Stimulated activated CD8-positive, alpha-beta memory T cell treated with anti-CD3 and anti-CD28 coated beads, Interleukin-4, amount 100 ng/mL, for 48 hours (primary cell): ENCODE measurements at regions not wholly inside any gene's neighbourhood (a gene's known extent, or its start where the extent isn't known, plus 50 kb on each side); places are given as distances from the start of the nearest gene placed in this dataset.

Experiments used
- DNase-seq: peaks from one replicate; pipeline ENCODE4 v3.0.0-alpha.2; 2020

GRCh38 chr12:92614001-92614400, 88.8 kb upstream of the PLEKHG7 start:
- no peak for DNase-seq

- no peak for DNase-seq
Measured at GRCh38 chr12:92612611-92613010, 90.2 kb upstream of the PLEKHG7 start.

GRCh38 chr12:92608151-92609091, 94.4 kb upstream of the PLEKHG7 start:
- no peak for DNase-seq

DNA sequence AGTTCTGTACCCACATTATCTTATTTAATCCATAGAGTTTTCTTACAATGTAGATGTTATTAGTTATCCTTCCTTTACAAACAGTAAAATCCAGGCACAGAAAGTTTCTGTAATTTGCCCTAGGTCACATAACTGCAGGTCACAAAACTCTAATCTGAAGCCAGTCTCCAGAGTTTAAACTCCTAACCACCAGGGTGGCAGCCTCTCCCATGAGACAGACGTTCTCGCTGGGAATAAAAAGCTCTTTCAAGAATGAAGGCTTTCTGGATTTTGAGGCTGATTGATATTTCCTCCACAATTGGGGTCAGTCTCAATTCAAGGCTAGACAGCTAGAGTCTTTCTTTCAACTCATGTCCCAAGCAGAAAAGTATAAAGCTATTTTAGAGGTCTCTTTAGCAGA, 95.8 kb upstream of the PLEKHG7 start:
- no peak for DNase-seq

DNA sequence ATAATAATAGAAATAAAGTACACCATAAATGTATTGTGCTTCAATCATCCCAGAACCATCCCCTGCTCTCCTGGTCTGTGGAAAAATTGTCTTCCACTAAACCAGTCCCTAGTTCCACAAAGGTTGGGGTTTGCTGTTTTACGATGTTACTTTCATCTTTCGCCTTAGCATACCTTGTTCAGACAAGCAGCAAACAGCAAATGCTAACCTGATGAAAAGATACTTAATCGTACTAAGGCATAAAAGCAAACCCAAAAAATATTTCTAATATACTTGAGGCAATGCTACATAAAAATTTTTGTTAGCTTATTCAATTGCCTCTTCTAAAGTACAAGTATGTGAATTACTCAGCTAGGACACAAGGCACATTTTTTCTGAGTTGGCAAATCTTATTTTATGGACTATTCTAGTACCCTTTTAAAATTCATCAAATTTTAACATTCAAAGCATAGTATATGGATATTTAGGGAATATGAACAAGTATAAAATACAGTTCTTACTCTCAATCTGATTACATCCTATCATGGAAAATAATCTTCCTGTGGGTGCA, 97.1 kb upstream of the PLEKHG7 start:
- DNase-seq: no peak

- no peak for DNase-seq
Measured at GRCh38 chr12:92604786-92605185, 98.0 kb upstream of the PLEKHG7 start.

DNA sequence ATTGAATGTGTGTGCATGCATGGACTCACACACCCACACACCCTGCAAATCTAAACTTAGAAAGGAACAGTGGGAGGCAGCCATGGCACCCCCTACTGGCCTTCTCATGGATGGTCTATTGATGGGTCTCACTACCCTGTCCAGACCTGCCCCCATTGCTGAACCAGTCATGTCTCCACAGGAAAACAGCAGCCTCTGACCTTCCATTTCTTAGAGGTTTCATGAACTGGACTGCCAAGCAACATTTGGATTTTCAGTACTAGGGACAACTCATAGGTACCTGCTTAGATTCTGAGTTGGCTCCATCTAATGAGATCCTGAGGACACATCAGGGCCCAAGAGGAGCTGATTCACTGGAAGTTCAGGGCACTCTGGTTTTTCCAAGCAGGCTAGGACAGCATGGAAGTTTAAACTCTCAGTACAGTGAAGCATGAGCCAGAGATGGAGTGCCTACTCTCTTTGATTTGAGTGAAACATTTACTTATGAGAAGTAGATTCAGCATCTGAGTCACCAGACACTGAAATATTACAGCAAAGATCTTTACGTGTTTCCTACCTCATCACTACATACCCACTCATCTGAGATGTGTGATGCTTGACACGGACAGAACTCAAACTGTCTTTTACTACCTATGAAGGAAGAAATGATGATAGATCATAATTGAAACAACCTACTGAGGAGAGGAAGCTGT, 98.9 kb upstream of the PLEKHG7 start:
- DNase-seq: peak; percentile 33

GRCh38 chr12:92602930-92603623, 99.7 kb upstream of the PLEKHG7 start:
- no peak for DNase-seq

DNA sequence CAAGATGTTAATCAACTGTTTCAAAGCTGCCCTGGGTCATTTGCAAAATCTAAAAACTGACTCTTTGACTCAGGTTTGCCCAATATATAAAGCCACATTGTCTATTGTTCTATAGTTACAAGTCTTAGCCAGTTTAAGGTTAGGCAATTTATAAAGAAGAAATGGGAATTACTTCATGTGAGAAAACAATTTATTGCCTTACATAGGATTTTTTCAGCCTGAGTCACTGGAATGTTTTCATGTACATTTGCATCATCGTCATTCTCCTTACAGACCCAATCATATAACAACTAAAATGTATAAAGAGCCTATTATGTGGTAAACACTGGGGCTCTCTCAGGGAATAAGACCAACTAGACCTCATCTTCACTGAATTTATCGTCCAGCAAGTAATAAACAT, 100.3 kb upstream of the PLEKHG7 start:
- no peak for DNase-seq

DNA sequence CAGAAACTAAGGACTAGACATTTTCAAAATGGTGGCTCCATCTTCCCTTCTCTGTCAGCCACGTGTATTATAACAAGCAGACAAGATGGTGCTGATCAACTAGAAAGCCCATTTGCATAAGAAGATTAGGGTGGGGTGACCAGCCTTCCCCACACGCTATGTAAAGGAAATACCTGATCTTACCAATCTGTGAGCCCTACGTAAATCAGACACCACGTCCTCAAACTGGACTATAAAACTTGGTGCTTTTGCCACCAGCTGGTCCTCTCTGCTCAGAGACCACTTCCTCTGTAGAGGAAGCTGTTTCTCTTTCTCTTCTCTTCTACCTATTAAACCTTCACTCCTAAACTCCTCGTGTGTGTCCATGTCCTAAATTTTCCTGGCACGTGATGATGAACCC, 101.1 kb upstream of the PLEKHG7 start:
- DNase-seq: no peak

GRCh38 chr12:92601176-92601575, 101.6 kb upstream of the PLEKHG7 start:
- DNase-seq: no peak

- no peak for DNase-seq
Measured at GRCh38 chr12:92600052-92600451, 102.7 kb upstream of the PLEKHG7 start.

GRCh38 chr12:92597997-92598396, 104.8 kb upstream of the PLEKHG7 start:
- no peak for DNase-seq

GRCh38 chr12:92597118-92597517, 105.7 kb upstream of the PLEKHG7 start:
- DNase-seq: no peak

DNA sequence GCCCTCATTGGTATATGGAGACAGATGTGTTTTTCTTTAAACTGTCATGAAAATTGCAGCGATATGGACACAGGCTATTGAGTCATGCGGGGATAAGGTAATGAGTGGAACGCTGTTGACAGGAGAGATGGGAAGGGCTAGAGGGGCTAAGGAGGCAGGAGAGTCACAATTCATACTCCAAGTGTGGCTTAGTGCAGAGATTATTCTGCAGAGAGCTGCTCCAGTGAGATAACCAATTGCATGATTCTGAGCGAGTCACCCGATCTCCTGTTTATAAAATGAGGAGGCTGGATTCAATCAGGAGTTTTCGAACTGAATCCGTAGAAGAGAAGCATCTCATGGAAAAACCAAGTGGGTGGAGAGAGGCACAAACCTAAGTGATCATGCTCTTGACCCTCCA, 106.4 kb upstream of the PLEKHG7 start:
- DNase-seq: no peak

DNA sequence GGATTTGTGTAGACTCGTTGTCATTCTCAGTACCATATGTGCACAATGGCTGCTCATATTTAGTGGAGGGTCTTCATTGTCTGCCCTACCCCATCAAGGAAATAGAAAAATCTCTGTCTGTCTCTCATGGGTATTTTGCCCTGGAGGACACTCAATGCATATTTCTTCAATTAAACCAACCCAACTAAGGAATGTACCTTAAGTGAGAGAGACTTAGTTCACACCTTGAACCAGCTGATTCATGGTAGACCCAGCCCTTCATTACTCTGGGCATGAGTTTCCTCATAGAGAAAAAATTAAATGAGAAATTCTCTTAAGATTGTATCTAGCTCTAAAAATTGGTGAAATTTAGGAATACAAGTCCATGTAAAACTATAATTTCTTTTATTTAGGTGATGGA, 107.1 kb upstream of the PLEKHG7 start:
- DNase-seq: no peak

DNA sequence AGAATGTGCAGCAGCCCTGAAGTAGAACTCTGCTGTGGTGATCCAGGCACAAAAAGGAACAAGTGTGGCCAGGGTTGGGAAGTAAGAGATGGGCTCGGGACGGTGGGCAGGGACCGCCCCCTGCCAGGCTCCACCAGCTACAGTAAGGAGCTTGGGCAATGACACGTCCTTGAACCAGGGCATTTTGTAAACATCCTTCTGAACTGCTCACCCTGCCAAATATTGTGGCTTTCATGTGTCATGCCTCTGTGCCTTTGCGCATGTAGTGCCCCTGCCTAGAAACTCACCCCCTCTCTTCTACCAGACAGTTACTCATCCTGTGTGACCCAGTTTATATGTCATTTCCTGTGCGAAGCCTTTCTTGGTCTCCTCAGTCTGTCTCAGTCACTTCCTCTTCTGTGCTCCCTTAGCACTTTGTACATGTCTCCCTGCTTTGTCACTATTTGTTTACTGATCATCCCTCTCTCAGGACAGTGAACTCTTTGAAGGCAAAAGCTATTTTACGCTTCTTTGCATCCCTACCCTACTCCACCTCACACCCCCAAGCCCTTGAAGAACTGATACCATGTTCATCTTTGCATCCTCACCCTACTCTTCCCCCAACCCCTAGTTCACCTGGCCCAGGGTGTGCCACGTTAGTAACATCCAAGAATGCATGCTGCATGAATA, 108.9 kb upstream of the PLEKHG7 start:
- peak; percentile 77 for DNase-seq

DNA sequence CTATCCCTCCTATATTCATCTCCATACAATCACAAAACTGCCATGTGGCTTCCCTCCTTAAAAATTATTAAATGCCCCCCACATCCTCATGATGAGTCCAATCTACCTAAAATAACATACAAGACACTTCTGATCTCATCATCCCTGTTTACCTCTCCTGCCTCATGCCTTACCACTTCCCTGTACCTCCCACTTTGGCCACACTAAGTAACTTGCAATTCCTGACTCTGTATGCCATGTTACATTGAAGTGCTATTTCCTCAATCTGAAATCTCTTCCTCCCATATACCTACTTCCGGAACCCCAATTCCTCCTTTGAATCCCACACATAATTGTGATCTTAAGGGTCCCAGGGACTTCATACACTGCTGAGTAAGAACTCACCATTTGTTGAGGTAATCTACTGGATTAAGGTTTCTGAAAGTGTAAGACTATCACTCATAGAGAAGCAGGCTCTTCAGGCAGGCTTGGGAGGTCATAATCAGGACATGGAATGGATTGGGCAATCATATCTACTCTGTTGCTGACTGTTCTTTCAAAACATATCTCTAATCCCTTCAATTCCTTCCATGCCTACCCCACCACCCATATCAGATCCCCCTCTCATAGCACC, 117.6 kb upstream of the PLEKHG7 start:
- no peak for DNase-seq

DNA sequence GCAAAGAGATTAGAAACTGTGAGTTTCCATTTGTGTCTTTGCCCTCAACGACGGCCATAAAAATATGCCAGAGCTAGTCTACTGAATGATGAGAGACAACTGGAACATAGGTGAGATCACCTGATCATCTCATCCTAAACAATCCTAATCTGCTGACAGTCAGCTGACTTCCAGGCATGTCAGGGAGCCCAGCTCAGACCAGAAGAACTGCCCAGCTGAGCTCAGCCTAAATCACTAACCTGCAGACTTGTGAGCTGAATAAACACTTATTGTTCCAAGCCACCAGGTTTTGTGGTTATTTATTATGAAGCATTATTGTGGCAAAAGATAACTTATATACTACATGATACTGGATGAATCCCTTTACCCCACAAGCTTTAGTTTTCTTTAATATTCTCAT, 118.9 kb upstream of the PLEKHG7 start:
- DNase-seq: no peak

DNA sequence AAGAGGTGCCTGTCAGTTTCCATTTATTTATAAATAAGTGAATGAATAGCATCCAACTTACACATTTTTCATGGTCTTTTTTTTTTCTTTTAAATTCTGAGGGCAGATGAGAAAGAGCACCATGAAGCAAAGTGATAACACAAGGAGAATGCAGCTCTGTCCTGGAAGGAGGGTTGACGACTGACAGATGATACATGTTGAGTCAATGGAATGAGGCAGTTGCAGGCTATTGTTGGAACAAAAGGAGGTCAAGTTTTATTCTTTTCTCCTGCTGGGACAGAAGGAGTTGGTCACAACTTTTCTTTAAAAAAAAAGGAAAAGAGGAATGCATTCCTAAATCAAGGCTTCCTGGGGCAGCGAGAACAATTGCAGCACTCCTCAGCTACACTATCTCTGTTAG, 119.9 kb upstream of the PLEKHG7 start:
- DNase-seq: no peak

- DNase-seq: no peak
Measured at GRCh38 chr12:92582475-92582874, 120.3 kb upstream of the PLEKHG7 start.

DNA sequence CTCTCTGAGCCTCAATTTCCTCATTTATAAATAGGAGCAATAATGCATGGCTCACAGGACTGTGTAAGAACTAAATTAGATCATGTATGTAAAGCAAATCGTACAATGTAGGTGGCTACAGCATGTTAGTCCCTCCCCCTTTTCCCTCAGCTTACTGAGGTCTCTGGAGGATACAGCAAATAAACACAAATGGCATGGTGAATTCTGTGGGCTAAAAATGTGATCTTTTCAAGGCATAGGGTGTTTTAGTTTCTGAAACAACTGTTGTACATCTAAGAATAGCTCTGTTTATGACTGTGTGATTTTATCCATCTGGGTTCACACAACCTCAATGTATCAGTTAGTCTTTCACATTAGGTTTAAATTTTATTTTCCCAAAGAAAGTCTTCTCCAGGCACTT, 121.2 kb upstream of the PLEKHG7 start:
- DNase-seq: no peak
